Activated naive CD8-positive, alpha-beta T cell treated with anti-CD3 and anti-CD28 coated beads, Interleukin-2, amount 10 ng/mL, durations not matched to agents 7 days and 5 days (primary cell): ENCODE measurements at regions not wholly inside any gene's neighbourhood (a gene's known extent, or its start where the extent isn't known, plus 50 kb on each side); places are given as distances from the start of the nearest gene placed in this dataset.

ENCODE experiments used
- ATAC-seq: fragments of 150-1000 bp; cut with Tn5 transposase; one replicate; pipeline ENCODE4 v1.10.0; 2021; ENCODE audit warnings: low read depth, moderate library complexity
- POLR2A ChIA-PET: fragments of 350-600 bp; sonication (Branson Sonifier 250); formaldehyde crosslinking; loops from one replicate; lab custom pipeline; 2021; ENCODE audit warnings: antibody characterized with exemption; lab: Charles Lee
- DNase-seq: peaks from one replicate; pipeline ENCODE4 v3.0.0; 2021
- H3K27ac Mint-ChIP-seq: one replicate; pipeline ENCODE4 v1.8.0; 2022; ENCODE audit warnings: mild to moderate bottlenecking, mixed read lengths
- H3K27me3 Mint-ChIP-seq: one replicate; pipeline ENCODE4 v1.8.0; 2022; ENCODE audit warnings: mild to moderate bottlenecking, moderate library complexity, mixed read lengths
- H3K36me3 Mint-ChIP-seq: one replicate; pipeline ENCODE4 v1.8.0; 2021; ENCODE audit warnings: mild to moderate bottlenecking, mixed read lengths
- H3K4me1 Mint-ChIP-seq: one replicate; pipeline ENCODE4 v1.8.0; 2021; ENCODE audit warnings: mixed read lengths
- H3K4me3 Mint-ChIP-seq: one replicate; pipeline ENCODE4 v1.8.0; 2022; ENCODE audit warnings: mild to moderate bottlenecking, moderate library complexity, mixed read lengths
- H3K9me3 Mint-ChIP-seq: one replicate; pipeline ENCODE4 v1.8.0; 2021; ENCODE audit warnings: mixed read lengths

GRCh38 chr5:53309653-53310052 lies 170.8 kb upstream of the FST start:
- Mint-ChIP-seq H3K4me3 (no peak overlapping the region), H3K36me3 (no peaks in the 10 kb centered on the region), H3K27me3 (no peaks in the 10 kb centered on the region), H3K4me1 (no peaks in the 10 kb centered on the region), H3K9me3 (peaks cover 8% of the 10 kb centered on the region), H3K27ac (no peak overlapping the region)
- DNase-seq (no peak), ATAC-seq (no peak)
- POLR2A ChIA-PET = no interaction called here

- Mint-ChIP-seq H3K9me3 (peaks cover 7% of the 10 kb centered on the region), H3K27me3 (no peaks in the 10 kb centered on the region), H3K4me3 (no peak overlapping the region), H3K36me3 (no peaks in the 10 kb centered on the region), H3K4me1 (no peaks in the 10 kb centered on the region), H3K27ac (no peak overlapping the region)
- no peak for DNase-seq
- POLR2A ChIA-PET = no interaction called here
- ATAC-seq = no peak
These were observed 168.7 kb upstream of the FST start for GRCh38 chr5:53311681-53312080.

- Mint-ChIP-seq H3K27me3 (peaks cover 4% of the 10 kb centered on the region), H3K4me3 (no peak overlapping the region), H3K9me3 (peaks cover 10% of the 10 kb centered on the region), H3K27ac (no peak overlapping the region), H3K36me3 (no peaks in the 10 kb centered on the region), H3K4me1 (no peaks in the 10 kb centered on the region)
- POLR2A ChIA-PET = no interaction called here
- DNase-seq = no peak
- no peak for ATAC-seq
These were observed 167.3 kb upstream of the FST start for GRCh38 chr5:53313145-53313544.

- Mint-ChIP-seq H3K36me3 (no peaks in the 10 kb centered on the region), H3K9me3 (peaks cover 5% of the 10 kb centered on the region), H3K27me3 (peaks cover 5% of the 10 kb centered on the region), H3K4me3 (no peak overlapping the region), H3K4me1 (no peaks in the 10 kb centered on the region), H3K27ac (no peak overlapping the region)
- ATAC-seq (no peak), DNase-seq (no peak)
- POLR2A ChIA-PET = no interaction called here
These were observed 162.1 kb upstream of the FST start for GRCh38 chr5:53318303-53318702.

GRCh38 chr5:53319315-53319714 lies 161.1 kb upstream of the FST start:
- Mint-ChIP-seq H3K4me3 (no peak overlapping the region), H3K36me3 (no peaks in the 10 kb centered on the region), H3K4me1 (no peaks in the 10 kb centered on the region), H3K27me3 (peaks cover 6% of the 10 kb centered on the region), H3K27ac (no peak overlapping the region), H3K9me3 (peaks cover 5% of the 10 kb centered on the region)
- DNase-seq (no peak), ATAC-seq (no peak)
- POLR2A ChIA-PET = no interaction called here

GRCh38 chr5:53321073-53321472 lies 159.4 kb upstream of the FST start:
- no peak overlapping the region for H3K27ac Mint-ChIP-seq
- peaks cover 4% of the 10 kb centered on the region for H3K9me3 Mint-ChIP-seq
- H3K27me3 Mint-ChIP-seq = peaks cover 6% of the 10 kb centered on the region
- no peak for ATAC-seq
- H3K36me3 Mint-ChIP-seq = no peaks in the 10 kb centered on the region
- no peaks in the 10 kb centered on the region for H3K4me1 Mint-ChIP-seq
- no peak for DNase-seq
- H3K4me3 Mint-ChIP-seq = no peak overlapping the region
- POLR2A ChIA-PET = no interaction called here

GRCh38 chr5:53321721-53322120 lies 158.7 kb upstream of the FST start:
- H3K9me3 Mint-ChIP-seq = peaks cover 3% of the 10 kb centered on the region
- POLR2A ChIA-PET = no interaction called here
- no peak overlapping the region for H3K27ac Mint-ChIP-seq
- H3K4me3 Mint-ChIP-seq = no peak overlapping the region
- peaks cover 6% of the 10 kb centered on the region for H3K27me3 Mint-ChIP-seq
- H3K4me1 Mint-ChIP-seq = no peaks in the 10 kb centered on the region
- ATAC-seq (no peak), DNase-seq (no peak)
- H3K36me3 Mint-ChIP-seq = no peaks in the 10 kb centered on the region

- DNase-seq = no peak
- no peaks in the 10 kb centered on the region for H3K36me3 Mint-ChIP-seq
- H3K4me1 Mint-ChIP-seq = no peaks in the 10 kb centered on the region
- H3K27me3 Mint-ChIP-seq = peaks cover 4% of the 10 kb centered on the region
- H3K27ac Mint-ChIP-seq = no peak overlapping the region
- POLR2A ChIA-PET = no interaction called here
- no peak overlapping the region for H3K4me3 Mint-ChIP-seq
- no peak for ATAC-seq
- peaks cover 3% of the 10 kb centered on the region for H3K9me3 Mint-ChIP-seq
These were observed 158.2 kb upstream of the FST start for GRCh38 chr5:53322257-53322656.

- ATAC-seq = no peak
- no peaks in the 10 kb centered on the region for H3K36me3 Mint-ChIP-seq
These were observed 156.9 kb upstream of the FST start for GRCh38 chr5:53323511-53323910.

GRCh38 chr5:53323943-53324642 lies 156.3 kb upstream of the FST start:
- no peak for DNase-seq
- H3K4me1 Mint-ChIP-seq = no peaks in the 10 kb centered on the region
- no peaks in the 10 kb centered on the region for H3K36me3 Mint-ChIP-seq
- peaks cover 2% of the 10 kb centered on the region for H3K27me3 Mint-ChIP-seq
- H3K4me3 Mint-ChIP-seq = no peak overlapping the region
- ATAC-seq = peak; percentile 58
- POLR2A ChIA-PET = no interaction called here
- H3K27ac Mint-ChIP-seq = no peak overlapping the region
- H3K9me3 Mint-ChIP-seq = no peaks in the 10 kb centered on the region

More at GRCh38 chr5:53323511-53323910, 156.9 kb upstream of the FST start:
- H3K4me3 Mint-ChIP-seq = no peak overlapping the region
- no peaks in the 10 kb centered on the region for H3K4me1 Mint-ChIP-seq
- POLR2A ChIA-PET = no interaction called here
- peaks cover 2% of the 10 kb centered on the region for H3K27me3 Mint-ChIP-seq
- no peak for DNase-seq
- H3K9me3 Mint-ChIP-seq = no peaks in the 10 kb centered on the region
- no peak overlapping the region for H3K27ac Mint-ChIP-seq

- H3K27me3 Mint-ChIP-seq = peaks cover 2% of the 10 kb centered on the region
- ATAC-seq = no peak
- no peaks in the 10 kb centered on the region for H3K36me3 Mint-ChIP-seq
- H3K4me1 Mint-ChIP-seq = no peaks in the 10 kb centered on the region
- H3K4me3 Mint-ChIP-seq = no peak overlapping the region
- POLR2A ChIA-PET = no interaction called here
- H3K27ac Mint-ChIP-seq = no peak overlapping the region
- DNase-seq = no peak
- H3K9me3 Mint-ChIP-seq = no peaks in the 10 kb centered on the region
These were observed 153.8 kb upstream of the FST start for GRCh38 chr5:53326424-53327153.

GRCh38 chr5:53327811-53328334 lies 152.6 kb upstream of the FST start:
- Mint-ChIP-seq H3K9me3 (no peaks in the 10 kb centered on the region), H3K27ac (no peak overlapping the region), H3K4me3 (no peak overlapping the region), H3K4me1 (no peaks in the 10 kb centered on the region), H3K27me3 (peaks cover 2% of the 10 kb centered on the region), H3K36me3 (no peaks in the 10 kb centered on the region)
- POLR2A ChIA-PET = no interaction called here
- DNase-seq (no peak), ATAC-seq (no peak)

GRCh38 chr5:53330491-53330890 lies 149.9 kb upstream of the FST start:
- POLR2A ChIA-PET = no interaction called here
- H3K27ac Mint-ChIP-seq = no peak overlapping the region
- no peaks in the 10 kb centered on the region for H3K36me3 Mint-ChIP-seq
- H3K27me3 Mint-ChIP-seq = no peaks in the 10 kb centered on the region
- H3K4me3 Mint-ChIP-seq = no peak overlapping the region
- no peaks in the 10 kb centered on the region for H3K4me1 Mint-ChIP-seq
- DNase-seq = no peak
- H3K9me3 Mint-ChIP-seq = no peaks in the 10 kb centered on the region
- ATAC-seq = no peak

- ATAC-seq (no peak), DNase-seq (no peak)
- Mint-ChIP-seq H3K36me3 (no peaks in the 10 kb centered on the region), H3K9me3 (no peaks in the 10 kb centered on the region), H3K4me3 (no peak overlapping the region), H3K27ac (no peak overlapping the region), H3K4me1 (no peaks in the 10 kb centered on the region), H3K27me3 (no peaks in the 10 kb centered on the region)
- POLR2A ChIA-PET = no interaction called here
These were observed 149.0 kb upstream of the FST start for GRCh38 chr5:53331463-53331862.
